Peyer's patch (tissue), 4 donors: ENCODE measurements at regions not wholly inside any gene's neighbourhood (a gene's known extent, or its start where the extent isn't known, plus 50 kb on each side); places are given as distances from the start of the nearest gene placed in this dataset.

Source experiments
- CTCF ChIP-seq, 6 experiments: fragments of 450-650 bp in 4 of 6; fragments of 200-600 bp in 2 of 6; sonication (generic) in 1 of 6; IDR thresholded peaks; one replicate each; pipeline ENCODE4 v1.5.1; 2017 to 2019; ENCODE audit warnings: antibody characterized with exemption in 6 of 6, mild to moderate bottlenecking in 3 of 6, moderate library complexity in 1 of 6
- POLR2A ChIP-seq, 2 donors: fragments of 450-650 bp; IDR thresholded peaks; one replicate each; pipeline ENCODE4 v1.5.1; 2017; ENCODE audit warnings: antibody characterized with exemption in 2 of 2, mild to moderate bottlenecking in 2 of 2, moderate library complexity in 2 of 2

DNA sequence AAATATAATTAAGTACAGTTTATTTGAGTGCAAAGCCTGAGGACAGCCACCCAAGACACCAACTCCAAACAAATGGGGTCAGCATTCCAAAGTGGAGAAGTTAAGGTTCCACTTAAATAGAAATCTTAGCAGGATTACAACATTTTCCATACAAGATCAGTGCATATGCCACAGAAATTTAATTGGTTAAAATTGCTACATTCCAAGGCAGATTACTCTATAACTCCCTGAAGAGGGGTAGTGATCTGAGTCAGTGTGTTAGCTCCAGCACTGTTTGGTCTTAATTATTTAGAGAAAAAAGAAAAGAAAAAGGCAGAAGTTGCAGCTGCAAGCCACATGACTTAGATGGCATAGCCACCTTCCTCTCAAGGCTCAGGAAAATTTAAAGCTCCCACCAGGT, 297.5 kb downstream of the HHIPL2 start:
- no peak for TF ChIP-seq CTCF (IDR thresholded peaks at IDR 0.05)
- no peak for TF ChIP-seq POLR2A (IDR thresholded peaks at IDR 0.05)
